ENCODE measurements at regions not wholly inside any gene's neighbourhood (a gene's known extent, or its start where the extent isn't known, plus 50 kb on each side); places are given as distances from the start of the nearest gene placed in this dataset.
"Not testable (repeated sequence)": the region's sequence is repeated elsewhere in the genome, so short reads cannot be mapped to it uniquely, and the experiment has no call there.

DNA sequence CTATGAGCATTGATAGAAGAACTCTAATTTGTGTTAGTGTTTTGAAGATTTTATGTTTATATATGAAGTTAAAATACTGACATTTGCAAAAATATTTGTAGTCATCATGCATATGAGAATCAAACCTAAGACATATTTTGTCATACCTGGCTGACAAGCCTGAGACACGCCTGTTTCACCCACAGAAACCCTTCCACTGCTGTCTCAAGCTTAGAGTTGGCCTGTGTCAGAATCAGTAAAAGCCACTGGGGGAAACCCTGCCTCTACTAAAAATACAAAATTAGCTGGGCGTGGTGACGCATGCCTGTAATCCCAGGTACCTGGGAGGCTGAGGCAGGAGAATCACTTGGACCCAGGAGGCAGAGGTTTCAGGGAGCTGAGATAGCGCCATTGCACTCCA lies 218.0 kb upstream of the C1QTNF3 start:
- H4K20me1 ChIP-seq (replicated peaks; ENCODE audit: control insufficient read depth, insufficient read depth, low read length); H3K27ac ChIP-seq (ENCODE audit: extremely low read depth, low read depth, low read length); H3K36me3 ChIP-seq (ENCODE audit: control insufficient read depth, insufficient read depth, low read length); H3K4me1 ChIP-seq (replicated peaks in 1 of 2; ENCODE audit: control insufficient read depth in 2 of 2, insufficient read depth in 2 of 2, low read length in 2 of 2); H3K4me3 ChIP-seq; in situ Hi-C loops (cut with MboI); CTCF ChIA-PET (ENCODE audit: low intra/inter-chr PET ratio); DNase-seq (ENCODE audit: extremely low read depth in 1 of 4, low spot score in 3 of 4); POLR2A ChIA-PET; intact Hi-C loops (cut with micrococcal nuclease); H2AFZ ChIP-seq (ENCODE audit: low read depth, low read length); H3K27me3 ChIP-seq (ENCODE audit: control insufficient read depth in 2 of 2, insufficient read depth in 2 of 2, low read length in 2 of 2); ATAC-seq; BruUV-seq (replicated peaks); H3K79me2 ChIP-seq (ENCODE audit: control insufficient read depth, insufficient read depth, low read length); H3K4me2 ChIP-seq (ENCODE audit: insufficient read depth, low read length); H3K9me1 ChIP-seq (ENCODE audit: control insufficient read depth, insufficient read depth, low read length); FAIRE-seq; H3K9me3 ChIP-seq (replicated peaks; ENCODE audit: control insufficient read depth, insufficient read depth, low read depth, low read length); H3K9ac ChIP-seq (ENCODE audit: insufficient read depth in 1 of 2, low read depth in 2 of 2, low read length in 2 of 2): not testable (repeated sequence)
- WGBS (ENCODE audit: insufficient coverage, low coverage, missing lambda C conversion rate), result 26% methylated on average over 3 of the region's 4 CpGs

DNA sequence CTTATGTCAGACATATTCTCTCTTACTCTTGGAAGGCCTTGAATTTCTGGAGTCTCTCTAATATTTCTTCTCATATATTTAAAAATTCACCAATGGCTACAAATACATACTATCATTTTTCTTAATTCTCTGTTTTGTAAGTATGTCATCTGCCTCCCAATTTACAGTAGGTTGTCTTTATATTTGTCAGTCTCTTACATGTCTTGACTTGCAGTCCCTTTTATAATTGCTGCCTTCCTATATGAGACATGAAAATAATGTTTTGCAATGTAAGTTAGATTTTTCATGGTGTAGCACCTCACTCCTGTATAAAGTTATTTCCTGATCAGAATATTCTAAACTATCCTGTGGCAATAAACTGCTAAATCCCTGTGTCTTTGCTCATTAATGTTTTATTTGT lies 223.1 kb upstream of the C1QTNF3 start:
- H3K9me3 ChIP-seq (replicated peaks; ENCODE audit: control insufficient read depth, insufficient read depth, low read depth, low read length); intact Hi-C loops (cut with micrococcal nuclease); H3K9ac ChIP-seq (ENCODE audit: insufficient read depth in 1 of 2, low read depth in 2 of 2, low read length in 2 of 2); H3K9me1 ChIP-seq (ENCODE audit: control insufficient read depth, insufficient read depth, low read length); H3K4me2 ChIP-seq (ENCODE audit: insufficient read depth, low read length); DNase-seq (ENCODE audit: extremely low read depth in 1 of 4, low spot score in 3 of 4); FAIRE-seq; POLR2A ChIA-PET; CTCF ChIA-PET (ENCODE audit: low intra/inter-chr PET ratio); H3K27me3 ChIP-seq (ENCODE audit: control insufficient read depth in 2 of 2, insufficient read depth in 2 of 2, low read length in 2 of 2); in situ Hi-C loops (cut with MboI); ATAC-seq; BruUV-seq (replicated peaks); H3K79me2 ChIP-seq (ENCODE audit: control insufficient read depth, insufficient read depth, low read length); H3K4me1 ChIP-seq (replicated peaks in 1 of 2; ENCODE audit: control insufficient read depth in 2 of 2, insufficient read depth in 2 of 2, low read length in 2 of 2); H3K27ac ChIP-seq (ENCODE audit: extremely low read depth, low read depth, low read length); H3K36me3 ChIP-seq (ENCODE audit: control insufficient read depth, insufficient read depth, low read length); H4K20me1 ChIP-seq (replicated peaks; ENCODE audit: control insufficient read depth, insufficient read depth, low read length); H3K4me3 ChIP-seq; H2AFZ ChIP-seq (ENCODE audit: low read depth, low read length): not testable (repeated sequence)

DNA sequence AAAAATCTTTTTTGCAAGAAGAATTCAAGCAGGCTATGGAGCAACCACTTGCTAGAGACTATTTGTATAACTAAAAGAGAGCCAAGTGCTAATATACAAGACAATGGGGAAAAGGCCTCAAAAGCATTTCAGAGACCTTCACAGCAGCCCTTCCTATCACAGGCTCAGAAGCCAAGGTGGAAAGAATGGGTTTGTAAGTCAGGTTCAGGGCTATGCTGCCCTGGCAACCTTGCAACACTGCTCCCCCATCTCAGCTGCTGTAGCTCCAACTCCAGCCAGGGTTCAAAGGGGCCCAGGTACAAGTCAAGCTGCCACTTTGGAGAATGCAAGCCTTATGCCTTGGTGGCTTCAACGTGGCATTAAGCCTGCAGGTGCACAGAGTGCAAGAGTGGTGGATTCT lies 253.7 kb upstream of the C1QTNF3 start:
- CTCF ChIA-PET (ENCODE audit: low intra/inter-chr PET ratio); H4K20me1 ChIP-seq (replicated peaks; ENCODE audit: control insufficient read depth, insufficient read depth, low read length): not testable (repeated sequence)
- 0% methylated on average over 1 of the region's 1 CpG for WGBS (ENCODE audit: insufficient coverage, low coverage, missing lambda C conversion rate)

DNA sequence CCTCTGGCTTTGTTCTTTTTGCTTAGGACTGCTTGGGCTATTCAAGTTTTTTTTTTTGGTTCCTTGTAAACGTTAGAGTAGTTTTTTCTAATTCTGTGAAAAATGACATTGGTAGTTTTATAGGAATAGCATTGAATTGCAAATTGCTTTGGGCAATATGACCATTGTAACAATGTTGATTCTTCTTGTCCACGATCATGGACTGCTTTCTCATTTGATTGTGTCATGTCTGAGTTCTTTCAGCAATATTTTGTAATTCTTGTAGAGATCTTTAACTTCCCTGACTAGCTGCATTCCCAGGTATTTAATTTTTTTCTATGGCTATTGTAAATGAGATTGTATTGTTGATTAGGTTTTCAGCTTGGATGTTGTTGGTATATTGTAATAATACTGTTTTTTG lies 286.2 kb upstream of the C1QTNF3 start:
- 0% methylated on average over 2 of the region's 2 CpGs for WGBS (ENCODE audit: insufficient coverage, low coverage, missing lambda C conversion rate)
- not testable (repeated sequence) for H2AFZ ChIP-seq (ENCODE audit: low read depth, low read length); FAIRE-seq

More for the DNA sequence above, 253.7 kb upstream of the C1QTNF3 start:
- H3K27ac ChIP-seq (ENCODE audit: extremely low read depth, low read depth, low read length); H2AFZ ChIP-seq (ENCODE audit: low read depth, low read length); H3K4me1 ChIP-seq (replicated peaks in 1 of 2; ENCODE audit: control insufficient read depth in 2 of 2, insufficient read depth in 2 of 2, low read length in 2 of 2); H3K27me3 ChIP-seq (ENCODE audit: control insufficient read depth in 2 of 2, insufficient read depth in 2 of 2, low read length in 2 of 2); H3K9me1 ChIP-seq (ENCODE audit: control insufficient read depth, insufficient read depth, low read length); H3K79me2 ChIP-seq (ENCODE audit: control insufficient read depth, insufficient read depth, low read length); ATAC-seq; intact Hi-C loops (cut with micrococcal nuclease); DNase-seq (ENCODE audit: extremely low read depth in 1 of 4, low spot score in 3 of 4); H3K4me3 ChIP-seq; FAIRE-seq; H3K9ac ChIP-seq (ENCODE audit: insufficient read depth in 1 of 2, low read depth in 2 of 2, low read length in 2 of 2); BruUV-seq (replicated peaks); H3K4me2 ChIP-seq (ENCODE audit: insufficient read depth, low read length); in situ Hi-C loops (cut with MboI); H3K36me3 ChIP-seq (ENCODE audit: control insufficient read depth, insufficient read depth, low read length); H3K9me3 ChIP-seq (replicated peaks; ENCODE audit: control insufficient read depth, insufficient read depth, low read depth, low read length): not testable (repeated sequence)
- POLR2A ChIA-PET, result interaction anchor here (0.6 kb wide), 1 partner anchor 1285 kb away, joined by 3 read pairs; no protein-coding TSS in a partner anchor

More for the DNA sequence above, 286.2 kb upstream of the C1QTNF3 start:
- H3K4me3 ChIP-seq; POLR2A ChIA-PET; H3K27me3 ChIP-seq (ENCODE audit: control insufficient read depth in 2 of 2, insufficient read depth in 2 of 2, low read length in 2 of 2); H3K4me1 ChIP-seq (replicated peaks in 1 of 2; ENCODE audit: control insufficient read depth in 2 of 2, insufficient read depth in 2 of 2, low read length in 2 of 2); H4K20me1 ChIP-seq (replicated peaks; ENCODE audit: control insufficient read depth, insufficient read depth, low read length); H3K9me1 ChIP-seq (ENCODE audit: control insufficient read depth, insufficient read depth, low read length); ATAC-seq; H3K36me3 ChIP-seq (ENCODE audit: control insufficient read depth, insufficient read depth, low read length); H3K9me3 ChIP-seq (replicated peaks; ENCODE audit: control insufficient read depth, insufficient read depth, low read depth, low read length); DNase-seq (ENCODE audit: extremely low read depth in 1 of 4, low spot score in 3 of 4); H3K4me2 ChIP-seq (ENCODE audit: insufficient read depth, low read length); H3K27ac ChIP-seq (ENCODE audit: extremely low read depth, low read depth, low read length); BruUV-seq (replicated peaks); H3K9ac ChIP-seq (ENCODE audit: insufficient read depth in 1 of 2, low read depth in 2 of 2, low read length in 2 of 2); CTCF ChIA-PET (ENCODE audit: low intra/inter-chr PET ratio); intact Hi-C loops (cut with micrococcal nuclease); H3K79me2 ChIP-seq (ENCODE audit: control insufficient read depth, insufficient read depth, low read length); in situ Hi-C loops (cut with MboI): not testable (repeated sequence)

Measured in K562 (cell line).